GM13976 (cell line): ENCODE measurements at regions not wholly inside any gene's neighbourhood (a gene's known extent, or its start where the extent isn't known, plus 50 kb on each side); places are given as distances from the start of the nearest gene placed in this dataset.

ENCODE experiments used
- DNase-seq: peaks from one replicate; pipeline ENCODE4 v3.0.0; 2012; ENCODE audit warnings: low spot score
- in situ Hi-C: fragments of 300-500 bp; cut with MboI; formaldehyde crosslinking; loops from one replicate; pipeline ENCODE4 v1.12.0; 2022; ENCODE audit warnings: low sequenced_read_pairs, mixed read lengths, inconsistent platforms; ENCODE audit not compliant: unreplicated experiment
- TF ChIP-seq, protein P1 (sequence below): IDR thresholded peaks from 2 replicates; pipeline ENCODE4 v1.5.1; 2012; ENCODE audit warnings: borderline replicate concordance, mild to moderate bottlenecking; ENCODE audit not compliant: insufficient read depth; ENCODE audit errors: extremely low read depth, missing control alignments, control extremely low read depth

GRCh38 chr3:10570196-10570946 is 65.0 kb upstream of the ATP2B2 start:
- TF ChIP-seq, protein P1, sequence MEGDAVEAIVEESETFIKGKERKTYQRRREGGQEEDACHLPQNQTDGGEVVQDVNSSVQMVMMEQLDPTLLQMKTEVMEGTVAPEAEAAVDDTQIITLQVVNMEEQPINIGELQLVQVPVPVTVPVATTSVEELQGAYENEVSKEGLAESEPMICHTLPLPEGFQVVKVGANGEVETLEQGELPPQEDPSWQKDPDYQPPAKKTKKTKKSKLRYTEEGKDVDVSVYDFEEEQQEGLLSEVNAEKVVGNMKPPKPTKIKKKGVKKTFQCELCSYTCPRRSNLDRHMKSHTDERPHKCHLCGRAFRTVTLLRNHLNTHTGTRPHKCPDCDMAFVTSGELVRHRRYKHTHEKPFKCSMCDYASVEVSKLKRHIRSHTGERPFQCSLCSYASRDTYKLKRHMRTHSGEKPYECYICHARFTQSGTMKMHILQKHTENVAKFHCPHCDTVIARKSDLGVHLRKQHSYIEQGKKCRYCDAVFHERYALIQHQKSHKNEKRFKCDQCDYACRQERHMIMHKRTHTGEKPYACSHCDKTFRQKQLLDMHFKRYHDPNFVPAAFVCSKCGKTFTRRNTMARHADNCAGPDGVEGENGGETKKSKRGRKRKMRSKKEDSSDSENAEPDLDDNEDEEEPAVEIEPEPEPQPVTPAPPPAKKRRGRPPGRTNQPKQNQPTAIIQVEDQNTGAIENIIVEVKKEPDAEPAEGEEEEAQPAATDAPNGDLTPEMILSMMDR, result no peak
- no peak for DNase-seq
- in situ Hi-C loops, result no loop called here

GRCh38 chr3:10574101-10574620 is 68.8 kb upstream of the ATP2B2 start:
- TF ChIP-seq, protein P1, result no peak
- in situ Hi-C loops, result no loop called here
- no peak for DNase-seq

GRCh38 chr3:10575601-10576160 is 70.3 kb upstream of the ATP2B2 start:
- in situ Hi-C loops, result no loop called here
- TF ChIP-seq, protein P1, result no peak
- DNase-seq, result no peak

DNA sequence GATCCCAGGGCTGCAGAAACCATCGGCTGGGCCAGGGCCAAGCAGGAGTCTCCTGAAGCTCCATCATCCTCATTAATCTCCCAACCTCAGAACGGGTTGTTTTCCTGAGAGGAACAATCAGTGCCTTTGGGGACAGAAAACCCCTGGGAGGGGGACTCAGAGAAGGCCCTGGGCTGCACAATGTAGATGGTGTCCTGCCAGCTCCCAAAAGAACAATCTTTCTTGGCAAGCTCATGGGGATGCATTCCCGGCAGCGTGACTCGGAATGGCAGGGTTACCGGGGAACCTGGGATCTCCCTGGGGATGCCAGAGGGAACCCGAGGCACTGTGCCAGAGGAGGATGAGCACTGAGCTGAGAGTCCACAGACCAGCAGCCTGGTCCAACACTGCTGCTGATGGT is 72.1 kb upstream of the ATP2B2 start:
- no peak for DNase-seq
- TF ChIP-seq, protein P1, result no peak
- in situ Hi-C loops, result no loop called here

DNA sequence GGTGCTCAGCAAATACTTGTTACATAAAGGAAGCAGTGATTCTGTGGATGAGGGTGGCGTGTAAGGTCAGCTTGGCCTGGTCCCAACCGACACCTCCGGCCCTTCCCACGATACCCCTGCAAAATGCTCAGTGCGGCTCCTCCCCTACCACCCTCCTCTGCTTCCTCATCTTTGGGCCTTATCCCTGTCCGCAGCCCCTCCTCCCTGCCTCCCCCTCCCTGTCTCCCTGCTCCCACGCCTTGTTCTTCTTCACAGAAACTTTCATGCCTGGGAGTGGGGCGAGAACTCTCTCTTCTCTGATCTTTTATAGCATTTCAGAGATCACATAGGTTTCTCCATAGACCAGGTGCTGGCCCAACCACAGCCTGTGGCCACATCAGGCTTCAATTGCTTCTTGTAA is 75.0 kb upstream of the ATP2B2 start:
- DNase-seq, result no peak
- in situ Hi-C loops, result no loop called here
- TF ChIP-seq, protein P1, result no peak

- TF ChIP-seq, protein P1, result no peak
- DNase-seq, result no peak
- in situ Hi-C loops, result no loop called here
Measured at GRCh38 chr3:10581251-10581650, 75.9 kb upstream of the ATP2B2 start.
